Stomach (tissue), 4 donors: ENCODE measurements at regions not wholly inside any gene's neighbourhood (a gene's known extent, or its start where the extent isn't known, plus 50 kb on each side); places are given as distances from the start of the nearest gene placed in this dataset.

Experiments used
- EP300 ChIP-seq: sonication (generic); formaldehyde crosslinking; IDR thresholded peaks from one replicate; pipeline ENCODE4 v1.6.1; 2017; ENCODE audit warnings: antibody characterized with exemption
- POLR2A ChIP-seq, 4 donors: fragments of 450-650 bp; IDR thresholded peaks; one replicate each; pipeline ENCODE4 v1.6.1; 2016; ENCODE audit warnings: antibody characterized with exemption in 4 of 4, control low read depth in 2 of 4, mild to moderate bottlenecking in 1 of 4, moderate library complexity in 1 of 4
- POLR2AphosphoS5 ChIP-seq, 3 donors: sonication (generic); formaldehyde crosslinking; IDR thresholded peaks; one replicate each; pipeline ENCODE4 v1.6.1; 2016; ENCODE audit warnings: antibody characterized with exemption in 3 of 3

GRCh38 chr9:78133751-78134150, 102.1 kb upstream of the CEP78 start:
- no peak for TF ChIP-seq POLR2A (IDR thresholded peaks at IDR 0.05)
- no peak for TF ChIP-seq EP300
- TF ChIP-seq POLR2AphosphoS5 (IDR thresholded peaks at IDR 0.05): no peak
